ENCODE measurements at regions not wholly inside any gene's neighbourhood (a gene's known extent, or its start where the extent isn't known, plus 50 kb on each side); places are given as distances from the start of the nearest gene placed in this dataset.

- DNase-seq = peak; percentile 90
Measured at GRCh38 chr4:174120446-174121295, 162.8 kb downstream of the FBXO8 start.

- no peak for DNase-seq
Measured at GRCh38 chr4:174119830-174120229, 163.6 kb downstream of the FBXO8 start.

GRCh38 chr4:174119051-174119450, 164.4 kb downstream of the FBXO8 start:
- no peak for DNase-seq

- no peak for DNase-seq
Measured at GRCh38 chr4:174118171-174118570, 165.3 kb downstream of the FBXO8 start.

- DNase-seq = no peak
Measured at GRCh38 chr4:174117445-174117844, 166.0 kb downstream of the FBXO8 start.

GRCh38 chr4:174116021-174116420, 167.4 kb downstream of the FBXO8 start:
- DNase-seq = no peak

GRCh38 chr4:174111422-174111821, 172.0 kb downstream of the FBXO8 start:
- DNase-seq = no peak

- DNase-seq = no peak
Measured at GRCh38 chr4:174110180-174110579, 173.3 kb downstream of the FBXO8 start.

GRCh38 chr4:174107746-174108354, 175.6 kb downstream of the FBXO8 start:
- no peak for DNase-seq

- DNase-seq = no peak
Measured at GRCh38 chr4:174105202-174105601, 178.3 kb downstream of the FBXO8 start.

GRCh38 chr4:174100910-174101309, 182.6 kb downstream of the FBXO8 start:
- DNase-seq = no peak

GRCh38 chr4:174099712-174100111, 183.8 kb downstream of the FBXO8 start:
- no peak for DNase-seq

- DNase-seq = no peak
Measured at GRCh38 chr4:174096999-174097398, 186.5 kb downstream of the FBXO8 start.

- no peak for DNase-seq
Measured at GRCh38 chr4:174096456-174096855, 187.0 kb downstream of the FBXO8 start.

- no peak for DNase-seq
Measured at GRCh38 chr4:174091130-174091529, 192.3 kb downstream of the FBXO8 start.

GRCh38 chr4:174089711-174090110, 193.8 kb downstream of the FBXO8 start:
- no peak for DNase-seq

- no peak for DNase-seq
Measured at GRCh38 chr4:174088795-174089194, 194.7 kb downstream of the FBXO8 start.

GRCh38 chr4:174086829-174087799, 196.4 kb downstream of the FBXO8 start:
- DNase-seq = no peak

GRCh38 chr4:174084981-174085380, 198.5 kb downstream of the FBXO8 start:
- DNase-seq = no peak

- no peak for DNase-seq
Measured at GRCh38 chr4:174084542-174084941, 198.9 kb downstream of the FBXO8 start.

- no peak for DNase-seq
Measured at GRCh38 chr4:174080361-174080760, 203.1 kb downstream of the FBXO8 start.

GRCh38 chr4:174071595-174071994, 211.9 kb downstream of the FBXO8 start:
- no peak for DNase-seq

- no peak for DNase-seq
Measured at GRCh38 chr4:174069848-174070330, 213.6 kb downstream of the FBXO8 start.

All from right forelimb (tissue), 1 donor.